Activated CD4-positive, alpha-beta T cell treated with anti-CD3 and anti-CD28 coated beads, Interleukin-2, amount 50 U/mL, for 48 hours (primary cell): ENCODE measurements at regions not wholly inside any gene's neighbourhood (a gene's known extent, or its start where the extent isn't known, plus 50 kb on each side); places are given as distances from the start of the nearest gene placed in this dataset.

Experiments
- DNase-seq, 2 experiments: peaks; one replicate each; pipeline ENCODE4 v3.0.0-alpha.2; 2020

DNA sequence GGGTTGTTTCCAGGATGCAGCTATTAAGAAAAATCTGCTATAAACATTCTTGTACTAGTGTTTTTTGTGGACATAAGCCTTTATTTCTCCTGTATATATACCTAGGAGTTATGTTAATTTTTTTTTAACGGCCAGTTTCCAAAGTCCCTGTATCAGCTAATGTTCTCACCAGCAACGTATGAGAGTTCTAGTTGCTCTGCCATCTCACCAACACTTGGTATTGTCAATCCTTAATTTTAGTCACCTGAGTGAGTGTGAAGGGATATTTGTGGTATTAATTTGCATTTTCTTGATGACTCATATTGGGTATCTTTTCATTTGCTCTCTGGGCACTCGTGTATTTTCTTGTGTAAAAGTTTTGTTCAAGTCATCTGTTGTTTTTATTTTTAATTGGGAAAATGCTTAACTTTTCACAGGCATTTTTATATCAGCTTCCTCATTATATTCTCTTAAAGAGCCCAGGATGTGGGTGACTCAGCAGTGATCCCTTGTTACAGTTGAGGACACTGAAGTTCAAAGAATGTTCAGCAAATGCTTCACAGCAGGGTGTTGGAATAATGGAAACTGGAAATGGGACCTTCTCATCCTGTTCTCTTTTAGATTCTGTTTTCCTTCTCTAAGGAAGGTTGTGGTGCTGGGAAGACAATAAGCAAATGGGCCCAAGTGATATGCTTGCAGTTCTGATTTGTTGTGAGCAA lies 176.3 kb upstream of the PRNP start:
- no peak for DNase-seq

DNA sequence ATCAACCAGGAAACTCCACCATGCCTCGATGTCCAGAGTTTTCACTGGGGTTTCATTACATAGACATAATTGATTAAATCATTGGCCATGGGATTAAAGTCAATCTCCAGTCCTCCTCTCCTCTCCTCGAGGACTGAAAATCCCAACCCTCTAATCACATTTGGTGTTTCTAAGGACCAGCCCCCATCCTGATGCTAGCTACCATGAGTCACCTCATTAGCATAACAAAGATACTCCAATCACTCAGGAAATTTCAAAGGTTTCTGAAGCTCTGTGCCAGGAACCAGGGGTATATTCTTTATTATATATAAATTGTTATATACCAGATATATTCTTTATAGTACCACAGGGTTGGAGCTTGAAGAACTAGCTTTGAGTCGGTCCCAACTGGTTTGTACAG lies 177.5 kb upstream of the PRNP start:
- no peak for DNase-seq

DNA sequence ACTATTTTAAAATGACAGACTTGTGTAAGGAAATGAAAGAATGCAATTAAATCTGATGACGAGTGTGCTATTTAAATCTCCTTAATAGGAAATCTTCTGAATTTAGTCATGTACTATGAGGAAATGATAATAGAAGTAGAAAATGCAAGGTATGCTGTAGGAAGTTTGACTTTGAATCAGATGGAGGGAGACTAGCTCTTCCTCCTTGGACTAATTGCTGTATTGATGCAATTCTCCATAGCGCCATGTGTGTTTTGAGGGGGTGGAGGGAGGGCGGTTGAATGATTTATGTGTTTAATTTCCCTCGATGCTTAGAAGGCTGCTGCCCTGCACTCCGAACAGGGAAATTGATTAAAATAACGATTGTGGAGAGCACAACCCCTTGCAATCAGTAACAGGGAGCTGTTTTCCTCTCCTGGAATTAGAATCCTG lies 179.0 kb upstream of the PRNP start:
- no peak for DNase-seq

DNA sequence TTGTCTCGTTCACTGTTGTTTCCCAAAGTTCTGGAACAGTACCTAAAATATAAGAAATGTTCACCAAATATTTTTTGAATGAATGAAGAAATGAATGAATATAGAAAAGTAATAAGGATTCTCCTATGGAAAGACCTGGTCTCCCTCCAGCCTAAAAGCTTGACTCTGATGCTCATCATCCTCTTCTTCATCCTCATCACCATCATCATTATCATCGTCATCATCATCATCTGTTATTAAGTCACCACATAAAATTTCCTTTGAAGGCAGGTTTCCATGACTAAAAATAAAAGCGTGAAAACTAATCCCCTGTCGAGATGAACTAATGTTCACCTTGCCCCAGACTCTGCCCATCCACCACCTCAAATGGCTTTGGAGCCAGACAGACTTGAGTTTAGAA lies 181.4 kb upstream of the PRNP start:
- DNase-seq: no peak

DNA sequence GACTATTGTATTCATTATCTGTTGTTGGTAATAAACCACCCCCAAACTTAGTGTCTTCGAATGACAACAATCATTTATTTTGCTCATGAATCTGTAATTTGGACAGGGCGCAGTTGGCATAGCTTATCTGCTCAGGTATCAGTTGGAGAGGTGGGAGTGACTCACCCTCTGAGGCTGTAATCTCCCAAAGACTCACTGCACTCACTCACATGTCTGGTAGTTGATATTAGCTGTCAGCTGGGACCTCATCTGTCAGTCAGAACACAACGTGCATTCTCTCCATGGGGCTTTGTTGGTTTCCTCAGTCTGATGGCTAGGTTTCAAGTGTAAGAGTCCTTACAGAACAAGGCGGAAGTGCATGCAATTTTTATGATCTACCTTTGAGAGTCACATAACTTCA lies 183.5 kb upstream of the PRNP start:
- DNase-seq: no peak

DNA sequence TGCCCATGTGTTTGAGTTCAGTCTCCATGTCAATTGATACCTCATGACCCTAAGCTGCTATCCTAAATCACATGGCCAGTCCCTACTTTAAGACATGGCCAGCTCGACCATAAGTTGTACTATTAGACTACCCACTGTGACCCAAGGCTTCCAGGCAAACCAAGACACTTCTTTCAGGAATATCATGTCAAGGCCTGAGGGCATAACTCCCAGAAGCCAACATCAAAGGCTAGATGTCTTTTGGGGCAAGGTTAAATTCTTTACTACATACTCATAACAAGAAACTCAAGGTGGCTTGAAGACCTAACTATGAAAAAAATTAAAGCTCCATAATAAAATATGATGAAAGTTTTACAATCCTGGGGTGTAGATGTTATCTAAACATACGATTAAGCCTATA lies 192.9 kb upstream of the PRNP start:
- DNase-seq: no peak

DNA sequence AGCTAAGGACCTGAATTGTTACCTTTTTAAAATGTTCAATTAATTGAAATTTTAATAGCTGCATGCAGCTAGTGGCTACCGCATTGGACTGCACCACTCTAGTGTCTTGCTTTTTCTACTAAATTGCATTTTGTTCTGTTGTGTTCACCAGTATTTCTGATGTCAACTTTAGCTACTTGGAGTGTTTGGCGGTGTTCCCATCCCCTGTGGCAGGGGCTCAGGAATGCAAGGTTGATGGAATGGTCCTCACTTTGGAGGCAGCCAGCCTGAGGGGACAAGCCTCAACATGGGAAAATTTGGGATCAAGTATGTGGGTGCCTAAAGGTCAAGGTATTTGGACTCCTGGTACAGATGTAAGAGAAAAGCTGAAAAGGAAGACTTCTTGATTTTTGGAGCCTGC lies 194.6 kb upstream of the PRNP start:
- DNase-seq: no peak

DNA sequence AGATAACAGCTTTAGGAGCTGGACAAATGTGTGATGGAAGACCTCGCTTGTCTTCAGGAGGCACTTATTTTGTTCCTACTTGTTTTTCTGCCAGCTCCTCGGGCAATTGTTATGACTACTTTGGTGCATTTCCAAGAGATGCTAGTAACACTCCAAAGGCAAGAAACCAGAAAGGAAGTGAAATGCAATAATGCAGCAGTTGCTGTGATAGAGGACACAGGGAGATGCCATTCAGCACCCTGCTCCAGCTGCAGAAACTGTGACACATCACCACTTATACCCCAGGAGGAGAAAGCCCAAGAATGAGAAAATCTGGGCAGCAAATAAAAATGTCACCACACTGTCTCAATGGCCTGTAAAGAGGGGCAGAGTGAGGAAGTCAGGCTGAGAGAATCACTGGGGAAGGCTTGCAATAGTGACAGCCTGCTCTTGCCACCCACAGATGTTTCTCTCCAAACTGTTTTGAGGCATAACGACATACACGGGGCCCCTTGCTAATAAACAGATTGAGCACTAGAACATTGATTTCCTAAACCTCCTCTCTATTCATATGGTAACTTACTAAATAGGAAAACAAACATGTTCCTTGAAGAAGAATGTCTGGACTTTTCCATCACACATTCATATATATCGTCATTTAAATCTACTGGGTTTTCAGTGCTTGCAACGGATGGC lies 195.5 kb upstream of the PRNP start:
- DNase-seq: no peak

DNA sequence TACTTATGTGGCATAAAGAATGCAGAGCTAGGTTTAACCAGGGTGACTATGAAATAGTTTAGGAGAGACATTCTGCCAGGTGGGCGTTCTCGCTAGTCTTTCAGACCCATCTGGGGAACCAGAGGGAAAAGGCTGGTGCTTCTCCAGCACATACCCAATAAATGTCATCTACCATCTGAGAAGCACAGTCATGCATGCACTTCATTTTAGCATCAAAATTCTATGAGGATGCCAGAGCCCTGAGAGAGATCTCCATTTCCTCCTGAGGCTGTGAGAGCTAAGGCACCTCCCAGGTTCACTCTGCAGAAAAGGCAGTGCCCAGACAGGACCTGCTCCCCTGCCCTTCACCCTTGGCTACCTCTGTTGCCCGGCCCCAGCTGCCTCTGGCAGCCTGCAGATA lies 196.2 kb upstream of the PRNP start:
- DNase-seq: no peak

DNA sequence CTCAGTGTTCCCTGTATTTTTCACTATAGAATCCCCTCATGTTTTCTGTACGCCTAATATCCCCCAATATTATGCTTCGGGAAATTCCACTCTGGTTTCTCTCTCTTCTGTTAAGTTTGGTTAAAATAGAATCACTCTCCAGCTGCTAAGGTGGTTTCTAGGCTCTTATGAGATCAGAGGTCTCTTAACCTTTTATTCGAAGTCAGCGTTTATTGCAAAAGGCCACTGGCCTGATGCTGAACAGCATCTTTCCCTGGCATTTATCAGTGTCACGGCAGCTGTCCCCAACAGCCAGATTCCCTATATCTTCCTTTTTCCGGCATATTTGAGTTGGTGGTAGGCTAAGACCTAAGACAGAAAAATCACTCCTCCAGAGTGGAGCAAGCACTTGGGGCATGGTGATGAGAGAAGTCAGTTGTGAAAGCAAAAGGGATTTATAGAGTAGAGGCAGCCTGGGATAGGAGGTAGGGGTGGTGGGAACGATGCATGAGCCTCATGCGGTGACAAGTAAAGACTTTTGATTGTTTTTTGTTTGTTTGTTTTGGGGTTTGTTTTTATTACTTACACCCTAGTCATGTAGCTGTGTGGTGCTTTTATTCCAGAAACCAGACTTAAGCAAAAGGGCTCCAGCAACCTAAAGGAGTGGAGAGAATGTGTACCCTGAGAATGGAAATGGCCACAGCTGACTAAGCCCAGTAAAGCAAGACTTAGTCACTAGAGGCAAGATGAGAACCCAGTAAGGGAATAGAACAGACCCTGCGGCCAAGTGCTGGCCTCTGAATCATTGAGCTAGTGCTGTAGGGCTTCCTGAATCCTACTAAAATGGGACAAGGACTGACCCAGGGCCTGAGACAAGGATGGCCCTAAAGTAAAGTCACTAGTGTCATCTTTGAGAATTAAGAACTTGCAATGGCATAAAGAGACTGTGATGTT lies 197.6 kb upstream of the PRNP start:
- DNase-seq: no peak

DNA sequence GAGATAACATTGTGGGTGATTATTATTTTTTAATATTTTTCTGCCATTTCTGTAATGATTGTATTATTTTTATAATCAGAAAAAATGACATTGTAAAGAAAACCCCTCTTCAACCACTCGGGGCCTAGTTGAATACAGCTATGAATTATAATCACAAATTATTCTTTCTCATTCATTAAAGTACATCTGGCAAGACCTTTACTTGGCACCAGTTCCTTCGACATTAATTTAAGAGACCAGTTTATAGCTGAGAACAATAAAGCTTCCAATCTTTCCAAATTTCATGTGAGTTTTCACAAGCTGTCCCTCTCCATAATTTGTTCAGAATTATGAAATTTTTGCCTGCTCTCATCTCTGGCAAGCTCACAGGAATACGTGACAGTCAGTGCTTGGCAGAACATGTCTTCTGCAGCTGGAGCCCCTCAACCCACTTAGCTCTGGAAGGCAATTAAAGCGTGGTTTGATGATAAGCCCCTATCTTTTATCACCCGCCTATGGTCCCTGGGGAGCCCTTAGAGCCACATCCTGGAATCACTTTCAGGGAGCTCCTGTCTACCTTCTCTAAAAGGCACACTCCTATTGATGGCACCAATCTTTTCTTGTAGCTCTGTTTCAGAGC lies 201.8 kb upstream of the PRNP start:
- no peak for DNase-seq

DNA sequence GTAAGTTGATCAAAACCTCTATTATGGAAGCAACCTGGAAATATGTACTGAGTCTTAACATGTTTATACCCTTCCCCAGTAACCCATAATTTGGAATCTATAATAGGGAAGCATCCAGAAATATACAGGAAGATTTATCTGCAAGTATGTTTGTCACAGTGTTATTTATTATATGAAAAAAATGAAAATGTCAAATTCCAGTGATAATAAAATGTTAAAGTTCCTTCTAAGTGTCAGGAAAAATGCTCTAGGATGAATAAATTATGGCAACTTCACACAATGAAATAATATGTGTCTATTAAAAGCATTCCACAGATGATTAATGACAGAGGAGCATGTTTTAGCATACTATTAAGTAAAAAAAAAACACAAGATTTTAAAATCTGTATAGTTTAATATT lies 202.3 kb upstream of the PRNP start:
- no peak for DNase-seq

DNA sequence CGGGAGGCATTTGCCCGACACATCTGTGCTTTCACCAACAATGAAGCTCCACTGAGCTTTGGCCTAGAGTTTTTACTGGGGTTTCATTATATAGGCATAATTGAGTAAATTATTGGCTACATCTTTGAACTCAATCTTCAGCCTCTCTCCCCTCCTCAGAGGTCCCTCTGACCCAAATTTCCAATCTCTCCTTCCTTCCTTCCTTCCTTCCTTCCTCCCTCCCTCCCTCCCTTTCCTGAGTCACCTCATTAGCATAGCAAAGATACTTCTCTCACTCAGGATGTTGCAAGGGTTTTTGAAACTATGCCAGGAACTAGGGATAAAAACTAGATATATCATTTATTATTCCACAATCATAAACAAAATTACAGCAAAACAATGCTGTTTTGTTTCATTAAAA lies 202.8 kb upstream of the PRNP start:
- no peak for DNase-seq

DNA sequence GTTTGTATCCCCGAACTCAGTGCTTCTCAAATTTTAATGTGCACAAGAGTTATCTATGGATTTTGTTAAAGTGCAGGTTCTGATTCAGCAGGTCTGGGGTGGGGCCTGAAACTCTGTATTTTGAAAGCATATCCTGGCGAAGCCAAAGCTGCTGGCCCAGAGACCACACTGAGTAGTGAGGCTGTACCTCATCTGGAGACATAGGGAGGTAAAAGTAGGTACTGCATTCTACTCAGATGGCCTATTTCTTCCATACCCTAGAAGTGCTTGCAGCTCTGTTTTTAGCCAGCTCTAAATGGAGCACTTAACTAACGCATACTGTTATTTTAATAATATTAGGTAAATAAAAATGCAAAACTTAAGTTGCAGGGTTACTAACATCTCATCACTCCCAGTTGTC lies 206.2 kb upstream of the PRNP start:
- no peak for DNase-seq

DNA sequence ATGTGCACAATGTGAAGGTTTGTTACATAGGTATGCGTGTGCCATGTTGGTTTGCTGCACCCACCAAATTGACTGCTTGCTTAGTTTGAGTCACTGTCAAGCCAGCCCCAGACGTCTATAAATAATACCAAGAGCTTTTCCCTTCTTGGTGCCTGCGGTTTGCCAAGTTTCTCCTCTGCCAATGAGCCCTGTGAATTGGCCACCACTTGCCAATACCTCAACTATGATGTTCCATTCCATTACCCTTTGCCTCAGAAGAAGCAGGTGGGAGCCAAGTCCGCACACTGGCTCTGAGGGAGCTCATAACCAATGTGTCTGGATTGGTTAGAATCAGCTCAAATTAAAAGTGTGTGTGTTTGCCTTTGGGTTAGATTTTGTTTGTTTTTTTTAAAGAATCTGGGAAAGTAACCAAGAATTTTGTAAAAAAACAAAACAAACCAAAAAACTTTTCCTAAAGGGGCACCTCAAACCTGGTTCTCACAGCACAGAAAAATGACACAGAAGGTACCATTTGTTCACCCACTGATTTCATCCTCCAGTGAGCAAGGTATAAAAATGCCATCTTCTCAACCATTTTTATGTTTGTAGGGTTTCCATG lies 209.3 kb upstream of the PRNP start:
- no peak for DNase-seq

DNA sequence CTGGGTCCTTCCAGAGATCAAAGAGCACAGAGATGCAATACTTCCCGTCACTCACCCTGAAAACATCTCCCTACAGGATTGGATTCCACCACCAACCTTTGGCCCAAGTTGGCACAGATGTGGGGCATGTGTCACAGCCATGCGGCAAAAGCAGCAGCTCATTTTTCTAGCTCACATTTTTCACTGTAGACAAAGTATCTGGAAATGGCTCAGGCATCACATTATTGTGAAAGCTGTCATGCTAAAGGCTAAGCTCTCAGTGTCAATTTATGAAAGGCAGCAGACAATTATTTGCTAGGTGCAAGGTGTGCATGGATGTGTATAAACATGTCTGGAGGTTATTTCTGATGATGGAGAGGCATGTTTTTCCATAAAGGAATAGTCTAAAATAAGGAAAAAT lies 213.3 kb upstream of the PRNP start:
- no peak for DNase-seq

DNA sequence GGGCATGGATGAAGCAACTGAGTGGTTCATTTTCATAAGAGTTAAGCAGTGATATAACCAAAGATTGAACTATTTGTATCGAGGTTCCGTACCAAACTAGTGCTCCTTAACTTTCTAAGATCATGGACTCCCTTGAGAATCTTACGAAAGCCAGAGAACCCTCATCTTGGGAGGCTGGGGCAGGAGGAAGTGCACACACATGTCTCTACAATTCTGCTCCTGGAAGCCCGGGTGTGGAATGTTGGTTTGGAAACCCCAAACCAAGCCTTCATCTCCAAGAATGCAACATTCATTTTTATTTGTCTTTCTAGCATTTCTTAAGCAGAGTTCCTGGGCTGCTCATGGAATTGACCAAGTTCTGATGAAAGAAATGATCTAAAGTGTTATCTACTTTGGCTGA lies 215.0 kb upstream of the PRNP start:
- DNase-seq: no peak

DNA sequence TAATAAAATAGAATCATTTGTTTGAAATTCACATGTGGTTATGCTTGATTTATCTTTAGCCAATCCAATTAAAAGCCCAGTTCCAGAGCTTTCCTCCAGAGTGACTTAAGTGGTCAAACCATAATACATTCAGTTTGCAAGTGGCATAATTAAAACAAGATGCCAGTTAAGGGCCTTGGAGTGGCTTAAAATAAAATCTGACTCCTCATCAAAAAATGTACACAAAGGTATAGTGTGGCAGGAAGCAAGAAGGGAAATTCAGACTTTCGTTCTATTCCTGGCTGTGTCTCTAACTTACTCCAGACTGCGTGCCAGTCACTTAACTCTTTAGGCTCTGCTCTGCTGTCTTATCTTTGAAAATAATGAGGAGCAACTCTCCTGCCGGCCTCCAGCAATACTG lies 215.9 kb upstream of the PRNP start:
- no peak for DNase-seq

DNA sequence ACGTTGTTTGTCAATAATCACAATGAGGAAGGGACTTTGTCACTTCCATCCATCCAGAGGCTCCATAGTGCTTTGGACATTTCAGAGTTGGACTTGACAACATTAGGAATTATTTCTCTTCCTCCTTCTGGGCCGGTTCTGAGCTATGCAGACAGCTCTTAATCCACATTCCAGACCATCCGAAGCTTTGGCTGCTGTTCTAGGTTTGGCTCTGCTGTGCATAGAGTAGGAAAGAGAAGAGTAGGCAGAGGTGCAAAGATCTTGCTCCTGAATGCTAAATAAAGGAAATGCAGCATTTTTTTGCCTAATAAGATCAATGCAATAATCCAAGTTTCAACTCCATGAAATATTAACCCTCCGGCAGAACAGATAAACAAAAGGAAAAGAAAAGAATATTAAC lies 216.3 kb upstream of the PRNP start:
- DNase-seq: no peak

DNA sequence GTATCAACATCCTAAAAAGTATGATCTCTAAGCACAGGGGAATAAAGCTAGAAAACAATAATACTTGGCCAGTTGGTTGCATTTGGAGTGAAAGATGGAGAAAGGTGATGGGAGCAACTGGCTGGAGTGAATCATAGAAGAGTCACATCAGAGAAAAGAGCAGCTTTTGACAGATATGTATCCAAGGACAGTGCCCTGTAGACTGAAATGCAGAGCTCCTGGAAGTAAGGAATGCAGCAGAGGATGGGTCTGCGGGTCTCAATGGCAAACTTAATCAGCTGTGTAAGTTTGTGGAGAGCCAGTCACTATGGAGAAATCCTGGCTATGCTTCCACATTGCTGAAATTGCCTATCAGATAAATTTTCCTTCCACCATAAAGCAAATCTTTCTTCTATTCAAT lies 218.1 kb upstream of the PRNP start:
- no peak for DNase-seq

DNA sequence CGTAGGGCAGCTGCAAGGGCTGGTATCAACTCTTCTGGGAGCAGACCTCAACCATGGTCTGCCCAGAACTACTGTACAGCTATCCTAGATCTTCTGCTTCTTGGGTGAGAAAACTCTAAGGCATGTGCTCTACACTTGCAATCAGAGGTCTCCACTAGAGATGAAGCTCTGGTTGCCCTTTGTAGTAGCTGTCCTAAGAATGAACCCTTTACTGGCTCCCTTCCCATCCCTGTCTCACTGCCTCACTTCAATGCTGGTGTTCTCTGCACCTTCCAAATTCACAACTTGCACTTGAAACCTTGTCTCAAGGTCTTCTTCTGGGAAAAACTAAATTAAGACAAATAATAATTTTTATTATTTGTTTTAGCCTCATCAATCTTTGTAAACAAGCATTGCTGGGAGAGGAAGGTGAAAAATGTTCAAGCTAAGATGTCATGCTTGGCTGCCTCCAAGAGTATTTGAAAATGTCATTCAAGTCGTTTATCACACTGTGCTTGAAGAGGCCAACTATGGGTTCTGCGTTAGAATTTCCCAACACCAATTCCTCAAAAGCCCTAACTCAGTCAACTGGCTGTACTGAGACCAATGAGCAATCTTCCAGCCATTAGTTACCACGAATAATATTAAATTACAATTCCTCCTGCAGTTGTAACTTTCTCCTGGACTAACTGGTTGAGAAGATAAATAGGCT lies 216.9 kb upstream of the ADRA1D start:
- no peak for DNase-seq

DNA sequence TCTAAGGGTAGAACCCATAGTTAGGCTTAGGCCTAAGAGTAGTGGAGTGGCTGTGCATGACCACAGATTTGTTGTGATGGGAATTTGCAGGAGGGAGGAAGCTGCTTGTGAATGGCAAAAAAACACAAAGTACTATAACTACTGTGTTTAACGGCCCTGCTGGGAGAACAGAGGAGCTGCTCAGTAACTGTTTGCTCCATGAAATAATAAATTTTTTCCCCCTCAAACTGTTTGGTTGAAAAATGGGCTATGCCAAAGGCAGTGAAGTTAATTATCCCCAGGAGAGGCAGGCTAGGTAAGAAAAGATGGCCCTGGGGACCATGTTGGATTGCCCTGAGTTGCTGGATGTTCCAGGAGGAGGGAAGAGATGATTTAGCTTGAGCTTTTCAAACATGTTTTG lies 216.1 kb upstream of the ADRA1D start:
- no peak for DNase-seq
